ENCODE measurements at regions not wholly inside any gene's neighbourhood (a gene's known extent, or its start where the extent isn't known, plus 50 kb on each side); places are given as distances from the start of the nearest gene placed in this dataset.

DNA sequence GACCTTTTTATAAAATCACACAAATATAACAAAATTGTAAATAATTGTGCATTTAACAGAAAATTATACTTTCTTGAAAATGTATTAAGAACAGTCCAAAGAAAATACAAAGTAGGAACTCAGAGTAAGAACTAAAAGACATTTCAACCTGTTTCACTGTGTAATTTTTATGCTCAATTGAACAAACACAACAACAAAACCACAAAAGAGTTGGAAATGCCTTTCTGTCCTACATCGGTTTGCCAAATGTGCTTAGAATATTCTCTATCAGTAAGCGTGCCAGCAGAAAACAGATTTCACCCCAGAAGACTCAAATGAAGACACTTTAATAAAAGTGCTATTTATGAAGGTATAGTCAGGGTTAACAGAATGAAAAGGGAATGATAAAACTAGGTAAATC lies 592.1 kb downstream of the PRELID2 start:
- no peak overlapping the region for H3K27ac ChIP-seq
- TF ChIP-seq, protein P1, sequence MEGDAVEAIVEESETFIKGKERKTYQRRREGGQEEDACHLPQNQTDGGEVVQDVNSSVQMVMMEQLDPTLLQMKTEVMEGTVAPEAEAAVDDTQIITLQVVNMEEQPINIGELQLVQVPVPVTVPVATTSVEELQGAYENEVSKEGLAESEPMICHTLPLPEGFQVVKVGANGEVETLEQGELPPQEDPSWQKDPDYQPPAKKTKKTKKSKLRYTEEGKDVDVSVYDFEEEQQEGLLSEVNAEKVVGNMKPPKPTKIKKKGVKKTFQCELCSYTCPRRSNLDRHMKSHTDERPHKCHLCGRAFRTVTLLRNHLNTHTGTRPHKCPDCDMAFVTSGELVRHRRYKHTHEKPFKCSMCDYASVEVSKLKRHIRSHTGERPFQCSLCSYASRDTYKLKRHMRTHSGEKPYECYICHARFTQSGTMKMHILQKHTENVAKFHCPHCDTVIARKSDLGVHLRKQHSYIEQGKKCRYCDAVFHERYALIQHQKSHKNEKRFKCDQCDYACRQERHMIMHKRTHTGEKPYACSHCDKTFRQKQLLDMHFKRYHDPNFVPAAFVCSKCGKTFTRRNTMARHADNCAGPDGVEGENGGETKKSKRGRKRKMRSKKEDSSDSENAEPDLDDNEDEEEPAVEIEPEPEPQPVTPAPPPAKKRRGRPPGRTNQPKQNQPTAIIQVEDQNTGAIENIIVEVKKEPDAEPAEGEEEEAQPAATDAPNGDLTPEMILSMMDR (IDR thresholded peaks at IDR 0.05) = no peak
- no peak for TF ChIP-seq ZFX (IDR thresholded peaks at IDR 0.05; ENCODE audit: borderline replicate concordance)

GRCh38 chr5:145242551-145242950 lies 592.6 kb downstream of the PRELID2 start:
- H3K27ac ChIP-seq = no peak overlapping the region
- TF ChIP-seq, protein P1 (IDR thresholded peaks at IDR 0.05) = no peak
- no peak for TF ChIP-seq ZFX (IDR thresholded peaks at IDR 0.05; ENCODE audit: borderline replicate concordance)

DNA sequence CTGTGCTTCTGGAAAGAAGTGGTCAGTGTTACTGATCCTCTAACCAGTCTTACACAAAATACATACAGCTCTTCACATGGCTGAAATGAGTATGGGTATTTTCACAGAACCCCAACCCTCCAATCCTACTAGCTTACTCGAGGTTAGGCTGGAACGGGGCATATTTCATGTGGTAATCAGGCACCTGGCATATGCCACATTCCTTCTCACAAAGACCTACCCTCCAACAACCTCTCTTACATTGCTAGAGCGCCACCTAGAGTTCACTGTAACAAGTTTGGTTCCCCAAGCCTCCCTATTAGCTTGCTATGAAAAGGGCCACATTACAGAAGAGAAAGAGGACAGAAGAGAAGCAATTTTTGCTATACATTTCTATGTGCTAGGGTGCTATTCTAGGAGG lies 597.3 kb downstream of the PRELID2 start:
- TF ChIP-seq ZFX (IDR thresholded peaks at IDR 0.05; ENCODE audit: borderline replicate concordance) = no peak
- TF ChIP-seq, protein P1 (IDR thresholded peaks at IDR 0.05) = peak; percentile 76
- H3K27ac ChIP-seq = no peak overlapping the region

GRCh38 chr5:145236983-145237382 lies 598.2 kb downstream of the PRELID2 start:
- TF ChIP-seq, protein P1 (IDR thresholded peaks at IDR 0.05) = no peak
- TF ChIP-seq ZFX (IDR thresholded peaks at IDR 0.05; ENCODE audit: borderline replicate concordance) = no peak
- H3K27ac ChIP-seq = no peak overlapping the region

DNA sequence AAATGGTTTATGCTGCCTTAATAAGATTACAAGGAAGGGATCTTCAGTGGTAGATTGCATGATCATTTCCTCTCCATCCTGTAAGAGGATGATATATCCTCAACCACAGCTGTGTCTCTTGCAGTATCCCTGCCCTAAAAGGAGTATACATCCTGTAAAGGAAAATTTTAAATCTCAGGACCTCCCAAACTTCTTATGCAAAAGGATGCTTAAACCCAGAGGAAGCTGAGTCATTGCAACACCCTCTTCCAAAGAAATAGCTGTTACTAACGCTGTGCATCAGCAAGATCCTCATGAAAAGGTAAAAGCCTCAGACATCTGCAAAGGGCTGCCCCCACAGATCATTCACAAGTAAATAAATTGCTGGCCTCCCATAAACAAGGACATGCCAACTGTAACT lies 599.0 kb downstream of the PRELID2 start:
- H3K27ac ChIP-seq = no peak overlapping the region
- TF ChIP-seq, protein P1 (IDR thresholded peaks at IDR 0.05) = no peak
- no peak for TF ChIP-seq ZFX (IDR thresholded peaks at IDR 0.05; ENCODE audit: borderline replicate concordance)

- TF ChIP-seq, protein P1 (IDR thresholded peaks at IDR 0.05) = no peak
- no peak for TF ChIP-seq ZFX (IDR thresholded peaks at IDR 0.05; ENCODE audit: borderline replicate concordance)
- no peak overlapping the region for H3K27ac ChIP-seq
Observed at GRCh38 chr5:145233461-145233860, 601.7 kb downstream of the PRELID2 start.

DNA sequence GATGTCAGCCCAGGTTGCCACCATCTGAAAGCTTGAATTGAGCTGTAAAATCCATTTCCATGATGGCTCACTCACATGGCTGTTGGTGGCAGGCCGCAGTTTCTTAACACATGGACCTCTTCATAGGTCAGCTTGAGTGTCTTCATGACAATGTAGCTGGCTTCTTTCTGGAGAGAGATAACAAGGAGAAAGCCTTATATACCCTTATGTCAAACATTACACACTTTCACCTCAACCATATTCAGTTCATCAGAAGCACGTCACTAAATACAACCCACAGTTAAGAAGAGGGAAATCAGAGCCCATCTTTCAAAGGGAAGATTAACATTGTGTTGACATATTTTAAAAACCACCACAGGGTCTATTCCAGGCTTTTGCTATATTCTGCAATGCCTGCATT lies 604.4 kb downstream of the PRELID2 start:
- TF ChIP-seq, protein P1 (IDR thresholded peaks at IDR 0.05) = no peak
- TF ChIP-seq ZFX (IDR thresholded peaks at IDR 0.05; ENCODE audit: borderline replicate concordance) = no peak

More for the DNA sequence above, 604.4 kb downstream of the PRELID2 start:
- H3K27ac ChIP-seq = no peak overlapping the region

Measured in 22Rv1 (cell line).